ENCODE measurements at regions not wholly inside any gene's neighbourhood (a gene's known extent, or its start where the extent isn't known, plus 50 kb on each side); places are given as distances from the start of the nearest gene placed in this dataset.

DNA sequence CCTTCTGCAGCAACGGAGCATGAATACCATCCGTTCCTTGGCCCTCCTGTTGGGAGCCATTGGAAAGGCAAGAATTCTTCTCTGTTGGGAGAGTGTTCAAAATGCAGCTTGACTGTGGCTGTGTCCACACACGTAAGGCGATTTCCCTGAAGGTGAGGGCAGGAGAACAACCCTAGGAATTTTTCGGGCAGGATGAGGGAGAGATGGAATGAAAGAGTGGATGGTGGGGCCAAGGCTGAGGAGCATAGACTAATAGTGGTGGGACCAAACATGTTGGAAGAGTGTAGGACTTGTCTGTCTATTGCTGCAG is 924.9 kb downstream of the TBC1D22A start:
- Histone ChIP-seq H3K4me3 (no peak overlapping the region), H3K27ac (no peak overlapping the region)
- TF ChIP-seq, protein P1, sequence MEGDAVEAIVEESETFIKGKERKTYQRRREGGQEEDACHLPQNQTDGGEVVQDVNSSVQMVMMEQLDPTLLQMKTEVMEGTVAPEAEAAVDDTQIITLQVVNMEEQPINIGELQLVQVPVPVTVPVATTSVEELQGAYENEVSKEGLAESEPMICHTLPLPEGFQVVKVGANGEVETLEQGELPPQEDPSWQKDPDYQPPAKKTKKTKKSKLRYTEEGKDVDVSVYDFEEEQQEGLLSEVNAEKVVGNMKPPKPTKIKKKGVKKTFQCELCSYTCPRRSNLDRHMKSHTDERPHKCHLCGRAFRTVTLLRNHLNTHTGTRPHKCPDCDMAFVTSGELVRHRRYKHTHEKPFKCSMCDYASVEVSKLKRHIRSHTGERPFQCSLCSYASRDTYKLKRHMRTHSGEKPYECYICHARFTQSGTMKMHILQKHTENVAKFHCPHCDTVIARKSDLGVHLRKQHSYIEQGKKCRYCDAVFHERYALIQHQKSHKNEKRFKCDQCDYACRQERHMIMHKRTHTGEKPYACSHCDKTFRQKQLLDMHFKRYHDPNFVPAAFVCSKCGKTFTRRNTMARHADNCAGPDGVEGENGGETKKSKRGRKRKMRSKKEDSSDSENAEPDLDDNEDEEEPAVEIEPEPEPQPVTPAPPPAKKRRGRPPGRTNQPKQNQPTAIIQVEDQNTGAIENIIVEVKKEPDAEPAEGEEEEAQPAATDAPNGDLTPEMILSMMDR (IDR thresholded peaks at IDR 0.05): no peak

DNA sequence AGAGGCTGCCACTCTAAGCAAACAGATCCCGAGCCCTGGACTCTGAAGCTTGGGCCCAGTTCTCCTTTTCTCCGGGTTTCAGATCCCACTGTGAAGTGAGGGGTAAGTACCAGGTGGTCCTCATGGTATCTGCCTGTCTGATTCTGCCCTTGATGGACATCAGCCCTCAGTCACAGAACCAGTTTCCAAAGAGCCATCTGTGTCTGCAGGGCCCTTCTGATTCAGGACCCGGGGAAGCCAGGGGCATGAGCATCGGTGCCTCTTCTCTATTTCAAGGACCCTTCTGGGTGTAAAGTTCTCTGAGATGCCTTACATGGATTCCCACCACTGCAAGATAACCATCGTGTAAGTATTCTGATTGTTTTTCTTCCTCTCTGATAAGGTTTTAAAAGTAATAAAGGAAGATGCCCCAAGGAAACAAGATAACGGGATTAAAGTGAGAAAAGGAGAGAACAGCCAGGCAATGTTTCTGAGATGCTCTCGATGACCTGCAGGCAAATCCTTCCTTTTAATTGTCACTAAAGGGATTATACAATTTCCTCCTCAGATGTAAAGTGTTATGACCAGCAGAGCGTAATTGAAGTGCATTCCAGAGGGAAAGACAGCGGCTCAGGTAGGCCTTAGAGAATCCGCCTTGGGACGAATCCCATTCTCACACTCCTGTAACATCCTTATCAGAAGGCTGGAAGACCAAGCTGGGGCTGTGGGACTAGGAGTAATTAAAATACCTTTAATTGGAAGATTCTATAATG is 924.3 kb downstream of the TBC1D22A start:
- no peak for DNase-seq (ENCODE audit: low spot score)
- Histone ChIP-seq H3K4me3 (no peak overlapping the region), H3K27ac (no peak overlapping the region)
- TF ChIP-seq, protein P1 (IDR thresholded peaks at IDR 0.05): no peak

More for the DNA sequence above, 924.9 kb downstream of the TBC1D22A start:
- no peak for DNase-seq (ENCODE audit: low spot score)

DNA sequence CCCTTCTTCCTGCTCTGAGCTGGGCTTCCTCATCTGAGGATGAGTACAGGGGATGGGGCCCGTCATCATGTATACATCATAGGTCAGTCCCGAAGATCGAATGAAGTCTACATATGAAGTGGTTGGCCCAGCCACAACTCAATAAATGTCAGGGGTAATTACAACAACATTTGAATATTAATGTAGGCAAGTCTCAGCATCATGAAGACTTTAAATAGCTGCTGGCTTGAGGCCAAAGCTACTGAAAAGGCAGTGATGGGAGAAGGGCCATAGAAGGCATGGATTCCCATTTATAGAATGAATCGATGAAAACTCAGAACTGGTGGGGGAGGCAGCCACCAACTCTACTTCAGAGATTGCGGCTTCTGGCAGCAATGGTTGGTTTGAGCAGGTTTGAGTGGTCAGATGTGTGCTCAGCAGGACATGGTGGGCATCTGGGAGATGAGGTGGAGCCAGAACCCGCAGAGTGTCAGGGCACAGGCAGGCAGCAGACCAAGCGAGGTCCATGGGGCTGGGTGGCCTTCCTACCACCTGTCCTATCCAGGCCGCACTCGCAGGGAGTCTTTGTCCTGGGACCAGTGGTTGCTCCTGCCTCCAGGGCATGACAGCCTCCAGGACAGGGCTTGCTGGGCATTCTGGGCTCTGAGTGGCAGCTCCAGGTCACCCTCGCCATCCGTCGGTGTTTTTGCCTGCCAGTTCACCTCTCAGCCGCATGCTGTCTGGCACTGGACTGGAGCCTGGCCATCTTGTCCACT is 919.1 kb downstream of the TBC1D22A start:
- Histone ChIP-seq H3K4me3 (no peak overlapping the region), H3K27ac (no peak overlapping the region)
- DNase-seq (ENCODE audit: low spot score): no peak
- TF ChIP-seq, protein P1 (IDR thresholded peaks at IDR 0.05): no peak

DNA sequence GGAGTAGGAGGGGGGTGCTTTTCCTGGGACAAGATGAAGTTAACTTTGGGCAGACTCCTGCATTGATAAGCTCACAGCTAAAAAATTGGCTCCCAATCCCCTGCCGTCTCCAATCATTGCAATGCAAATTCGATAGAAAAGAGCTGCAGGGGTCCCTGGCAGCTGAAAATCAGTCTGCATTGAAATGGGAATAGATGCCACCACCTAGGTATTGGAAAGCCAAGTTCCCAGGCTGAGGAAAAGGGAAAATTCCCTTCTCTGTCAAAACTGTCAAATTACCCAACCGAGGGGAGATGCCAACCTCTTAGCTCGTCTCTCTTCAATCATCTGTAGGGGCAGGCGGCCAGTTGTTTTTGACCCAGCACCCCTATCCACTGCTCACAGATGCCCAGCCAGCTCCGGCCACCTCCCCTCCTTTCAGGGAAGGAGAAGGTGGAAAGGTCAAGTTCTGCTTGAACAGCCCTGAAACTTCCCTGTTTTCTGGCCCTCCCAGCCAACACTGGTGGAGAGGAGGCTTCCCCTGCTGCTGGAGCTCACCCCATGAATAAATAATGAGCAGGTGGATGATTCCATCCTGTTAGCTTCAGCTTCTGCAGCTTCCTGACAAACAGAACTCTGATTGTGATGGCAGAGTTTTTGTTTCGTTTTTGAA is 916.3 kb downstream of the TBC1D22A start:
- TF ChIP-seq, protein P1 (IDR thresholded peaks at IDR 0.05): no peak
- H3K4me3 ChIP-seq: no peak overlapping the region
- no peak for DNase-seq (ENCODE audit: low spot score)
- H3K27ac ChIP-seq: no peak overlapping the region

DNA sequence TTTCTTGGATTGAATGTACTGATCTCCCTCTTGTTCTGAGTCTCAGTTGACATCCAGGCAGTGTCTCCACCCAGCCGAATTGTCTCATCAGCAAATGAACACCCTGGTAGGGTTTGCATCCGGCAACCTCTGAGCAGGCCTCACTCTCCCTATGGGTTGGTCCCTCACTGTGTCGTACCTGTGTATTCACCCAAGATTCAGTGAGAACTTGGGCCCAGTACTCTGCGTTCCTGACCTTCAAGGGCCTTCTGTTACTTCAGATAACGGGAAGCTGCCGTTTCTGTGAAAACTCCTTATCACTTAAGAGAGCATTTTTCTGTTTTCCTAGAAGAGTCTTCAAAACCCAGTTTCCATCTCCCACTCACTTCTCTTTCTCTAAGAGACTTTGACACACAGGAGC is 915.6 kb downstream of the TBC1D22A start:
- TF ChIP-seq, protein P1 (IDR thresholded peaks at IDR 0.05): no peak
- no peak for DNase-seq (ENCODE audit: low spot score)
- Histone ChIP-seq H3K4me3 (no peak overlapping the region), H3K27ac (no peak overlapping the region)

DNA sequence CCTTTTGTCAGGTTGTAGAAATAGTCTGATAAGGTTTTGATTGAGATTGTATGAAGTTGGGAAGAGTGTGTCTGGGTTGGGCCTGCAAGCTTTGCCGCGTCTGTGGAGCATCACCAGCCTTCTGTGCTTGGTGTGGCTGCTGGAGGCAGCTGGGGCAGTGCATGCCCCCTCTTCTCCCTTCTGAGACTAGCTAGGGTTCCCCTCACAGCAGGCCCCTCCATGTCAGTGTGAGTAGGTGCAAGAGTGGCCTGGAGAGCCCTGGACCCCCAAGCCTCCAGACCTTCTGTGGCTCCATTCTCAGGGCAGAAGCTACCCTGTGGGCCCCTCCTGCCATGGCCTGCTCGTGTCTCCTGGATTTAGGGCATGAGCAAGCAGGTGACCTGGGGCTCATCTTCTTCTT is 914.2 kb downstream of the TBC1D22A start:
- DNase-seq (ENCODE audit: low spot score): no peak
- TF ChIP-seq, protein P1 (IDR thresholded peaks at IDR 0.05): no peak
- H3K4me3 ChIP-seq: no peak overlapping the region
- H3K27ac ChIP-seq: no peak overlapping the region
